HK-2 (cell line): ENCODE measurements at regions not wholly inside any gene's neighbourhood (a gene's known extent, or its start where the extent isn't known, plus 50 kb on each side); places are given as distances from the start of the nearest gene placed in this dataset.
"Not testable (repeated sequence)": the region's sequence is repeated elsewhere in the genome, so short reads cannot be mapped to it uniquely, and the experiment has no call there.

Source experiments
- DNase-seq: peaks from one replicate; pipeline ENCODE4 v3.0.0-alpha.2; 2018; ENCODE audit not compliant: unreplicated experiment

DNA sequence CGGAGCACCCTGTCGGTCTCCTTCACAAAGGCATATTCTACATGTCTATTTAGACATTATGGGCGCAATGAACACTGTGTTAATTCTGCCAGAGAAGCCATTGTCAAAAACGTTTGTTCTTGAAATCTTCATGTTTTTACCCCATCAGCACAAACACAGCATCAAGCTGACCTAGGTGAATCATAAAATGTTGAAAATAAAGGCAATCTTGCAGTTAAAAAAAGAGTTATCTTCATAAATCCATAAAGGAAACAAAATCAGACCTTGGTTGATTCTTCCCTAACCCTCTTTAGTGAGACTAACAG is 154.9 kb downstream of the DIO2 start:
- no peak for DNase-seq

DNA sequence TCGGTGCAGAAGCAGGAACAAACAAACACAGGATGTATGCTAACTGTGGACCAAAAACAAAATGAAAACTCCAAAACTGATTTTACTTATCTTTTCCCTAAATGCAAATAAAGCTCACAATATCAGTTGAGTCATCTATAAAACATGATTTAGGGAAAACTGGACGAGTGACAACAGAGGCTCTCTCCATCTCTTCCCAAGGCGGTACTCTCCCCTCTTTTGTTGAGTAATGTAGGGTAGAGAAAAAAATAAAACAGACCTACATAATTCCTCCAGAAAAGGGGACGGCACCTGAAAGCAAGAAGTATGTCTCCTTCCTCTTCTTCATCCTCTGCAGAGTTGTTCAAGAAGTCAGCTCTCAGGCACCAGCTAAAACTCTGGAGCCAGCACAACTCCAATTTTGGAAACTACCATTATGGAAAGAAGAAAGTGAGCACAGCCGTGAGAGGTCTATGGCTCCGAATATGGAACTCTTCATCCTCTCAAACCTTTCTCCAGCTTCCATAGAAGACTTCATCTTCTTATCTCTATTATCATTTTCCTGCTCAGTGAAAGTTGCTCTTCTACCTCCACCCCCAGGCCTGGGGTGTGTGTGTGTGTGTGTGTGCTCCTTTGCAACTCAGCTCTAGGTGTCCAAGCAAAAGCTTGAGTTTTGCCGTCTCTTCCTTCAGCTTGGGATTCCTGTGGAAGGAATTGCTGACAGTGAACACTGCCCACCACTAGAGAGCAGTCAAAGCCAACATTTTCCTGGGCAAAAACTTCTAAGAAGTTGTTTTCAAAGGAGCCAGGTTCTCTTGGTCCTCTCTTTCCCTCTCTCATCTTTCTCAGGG is 155.4 kb downstream of the DIO2 start:
- DNase-seq = peak; percentile 17

DNA sequence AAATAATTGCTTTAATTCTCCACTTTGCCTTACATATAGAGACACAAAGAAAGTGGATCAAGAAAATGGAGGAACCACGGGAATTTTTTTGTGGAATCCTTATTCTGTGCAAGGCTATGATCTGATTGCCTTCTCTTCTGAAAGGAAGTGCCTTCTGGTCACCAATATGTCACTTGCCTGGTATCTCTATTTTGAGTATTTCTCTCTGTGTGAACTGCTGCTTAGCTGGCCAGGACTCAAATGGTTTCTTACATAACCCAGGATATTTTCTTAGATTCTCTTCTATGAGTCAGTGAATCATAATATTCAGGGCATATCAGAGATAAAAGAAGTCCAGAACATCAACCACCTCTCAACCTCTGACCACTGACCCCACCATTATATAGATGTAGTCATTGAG is 156.1 kb downstream of the DIO2 start:
- no peak for DNase-seq

DNA sequence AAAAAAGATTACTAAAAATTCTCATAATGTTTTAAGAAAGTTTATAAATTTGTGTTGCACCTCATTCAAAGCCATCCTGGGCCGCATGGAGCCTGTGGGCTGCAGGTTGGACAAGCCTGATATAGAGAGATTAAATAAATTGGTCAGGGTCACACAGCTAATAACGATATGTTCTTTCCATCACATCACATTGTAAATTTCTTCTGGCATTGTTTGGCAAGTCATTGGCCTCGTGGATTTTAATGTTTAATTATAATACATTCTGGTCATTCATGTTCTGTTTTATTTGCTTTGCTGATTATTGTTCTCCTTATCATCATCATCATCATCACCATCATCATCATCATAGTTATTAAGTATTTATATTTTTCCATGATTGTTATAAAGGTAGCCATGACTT is 157.3 kb downstream of the DIO2 start:
- no peak for DNase-seq

DNA sequence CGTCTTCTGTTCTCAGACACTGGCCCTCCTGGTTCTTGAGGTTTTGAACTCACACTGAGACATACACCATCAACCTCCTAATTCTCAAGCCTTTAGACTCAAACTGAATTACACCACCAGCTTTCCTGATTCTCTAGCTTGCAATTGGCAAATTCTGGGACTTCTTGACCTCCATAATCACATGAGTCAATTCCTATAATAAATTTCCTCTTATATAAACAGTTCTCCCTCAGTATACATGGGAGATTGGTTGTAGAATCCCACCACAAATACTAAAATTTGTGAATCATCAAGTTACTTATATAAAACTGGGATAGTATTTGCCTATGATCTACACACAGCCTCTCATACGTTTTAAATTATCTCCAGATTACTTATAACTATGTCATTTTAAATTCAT is 162.2 kb downstream of the DIO2 start:
- DNase-seq = no peak

DNA sequence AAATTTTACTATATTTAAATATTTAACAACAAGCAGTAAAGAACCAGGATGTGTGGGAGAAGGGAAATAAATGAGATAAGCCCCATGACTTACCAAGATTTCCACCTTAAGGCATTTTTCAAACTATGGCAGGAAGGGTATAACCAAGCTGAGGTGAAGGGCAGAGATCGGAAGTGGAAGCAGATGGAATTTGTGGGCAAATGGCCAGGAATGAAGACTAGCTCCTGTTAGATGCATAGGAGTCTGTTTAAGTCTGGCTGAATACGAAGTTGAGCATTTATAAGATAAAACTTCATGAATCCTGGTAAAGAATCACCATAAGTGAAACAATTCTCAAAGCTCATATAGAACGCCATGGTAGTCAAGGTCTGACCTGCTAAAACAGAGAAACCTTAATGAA is 163.5 kb downstream of the DIO2 start:
- no peak for DNase-seq

DNA sequence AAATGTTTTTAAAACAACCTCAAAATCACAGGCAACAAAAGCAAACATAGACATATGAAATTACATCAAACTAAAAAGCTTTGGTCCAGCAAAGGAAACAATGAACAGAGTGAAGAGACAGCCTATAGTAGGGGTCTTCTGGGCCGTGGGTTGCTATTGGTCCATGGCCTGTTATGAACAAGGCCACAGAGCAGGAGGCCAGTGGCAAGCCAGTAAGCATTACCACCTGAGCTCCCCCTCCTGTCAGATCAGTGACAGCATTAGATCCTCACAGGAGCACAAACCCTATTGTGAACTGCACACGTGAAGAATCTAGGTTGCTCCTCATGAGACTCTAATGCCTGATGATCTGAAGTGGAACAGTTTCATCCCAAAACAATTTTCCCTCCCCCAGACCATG is 174.0 kb downstream of the DIO2 start:
- no peak for DNase-seq

DNA sequence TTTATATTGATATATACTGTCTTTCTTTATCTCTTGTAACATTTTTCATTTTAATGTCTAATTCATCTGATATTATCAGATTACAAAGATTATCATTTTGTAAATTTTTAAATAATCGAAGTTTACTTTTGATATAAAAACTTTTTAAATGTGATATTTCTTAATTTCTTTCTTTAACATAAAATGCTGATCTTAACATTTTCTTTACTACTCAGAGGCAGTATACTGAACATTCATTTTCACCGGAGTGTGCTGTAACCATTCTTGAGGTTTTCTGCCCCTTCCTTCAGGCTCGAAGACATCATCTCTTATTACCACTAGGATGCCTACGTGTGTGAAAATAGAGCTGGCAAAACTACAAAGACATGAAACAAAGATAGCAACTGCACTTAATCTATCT is 186.9 kb downstream of the DIO2 start:
- no peak for DNase-seq

DNA sequence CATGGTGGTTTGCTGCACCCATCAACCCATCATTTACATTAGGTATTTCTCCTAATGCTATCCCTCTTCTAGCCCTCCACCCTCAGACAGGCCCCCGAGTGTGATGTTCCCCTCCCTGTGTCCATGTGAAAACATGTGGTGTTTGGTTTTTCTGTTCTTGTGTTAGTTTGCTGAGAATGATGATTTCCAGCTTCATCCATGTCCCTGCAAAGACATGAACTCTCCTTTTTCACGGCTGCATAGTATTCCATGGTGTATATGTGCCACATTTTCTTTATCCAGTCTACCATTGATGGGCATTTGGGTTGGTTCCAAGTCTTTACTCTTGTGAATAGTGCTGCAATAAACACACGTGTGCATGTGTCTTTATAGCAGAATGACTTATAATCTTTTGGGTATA is 192.8 kb downstream of the DIO2 start:
- DNase-seq = not testable (repeated sequence)

DNA sequence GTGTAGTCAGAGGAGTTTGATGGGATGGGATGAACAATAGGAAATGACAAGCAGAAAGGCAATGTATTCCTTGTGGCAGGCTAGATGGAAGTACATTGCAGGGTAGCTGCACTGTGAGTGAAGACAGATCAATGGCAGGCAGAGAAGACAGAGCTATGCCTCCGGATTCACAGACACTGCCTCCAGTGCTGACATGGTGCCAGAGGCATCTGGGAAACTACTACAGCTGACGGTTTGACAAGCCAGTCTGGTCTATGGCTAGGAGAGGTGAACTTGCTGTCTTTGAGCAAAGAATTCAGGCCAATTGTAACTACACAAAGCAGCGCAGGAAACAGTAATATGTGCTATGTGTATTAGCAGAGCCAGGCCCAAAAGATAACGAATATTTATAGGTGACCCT is 193.5 kb downstream of the DIO2 start:
- DNase-seq = no peak

DNA sequence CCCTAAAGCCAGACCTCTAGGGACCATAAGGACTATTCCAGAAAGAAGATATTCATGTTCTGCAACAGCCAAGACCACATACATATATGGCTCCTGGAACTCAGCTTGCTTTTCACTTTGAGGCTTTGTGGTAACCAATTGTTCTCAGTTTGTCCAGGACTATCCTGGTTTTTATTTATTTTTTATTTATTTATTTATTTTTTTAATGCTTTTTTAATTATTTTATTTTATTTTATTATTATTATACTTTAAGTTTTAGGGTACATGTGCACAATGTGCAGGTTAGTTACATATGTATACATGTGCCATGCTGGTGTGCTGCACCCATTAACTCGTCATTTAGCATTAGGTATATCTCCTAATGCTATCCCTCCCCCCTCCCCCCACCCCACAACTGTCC is 201.1 kb downstream of the DIO2 start:
- DNase-seq = not testable (repeated sequence)

DNA sequence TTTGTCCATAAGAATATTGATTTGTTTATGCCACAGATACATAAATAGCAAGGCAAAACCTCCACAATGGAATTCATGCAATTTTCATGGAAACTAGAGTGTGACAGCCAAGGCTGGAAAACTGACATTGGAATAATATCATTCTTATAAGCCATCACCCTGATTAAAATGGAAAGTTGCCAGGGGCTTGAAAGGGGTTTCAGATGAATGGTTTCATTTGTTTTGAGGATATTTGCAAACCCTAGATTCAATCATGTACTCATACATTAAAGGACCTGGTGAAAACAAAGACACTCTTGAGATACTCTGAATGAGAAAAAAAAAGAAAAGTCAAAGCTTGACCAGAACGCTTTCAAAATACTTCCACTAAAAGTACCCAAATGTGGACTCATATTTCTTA is 205.7 kb downstream of the DIO2 start:
- no peak for DNase-seq

DNA sequence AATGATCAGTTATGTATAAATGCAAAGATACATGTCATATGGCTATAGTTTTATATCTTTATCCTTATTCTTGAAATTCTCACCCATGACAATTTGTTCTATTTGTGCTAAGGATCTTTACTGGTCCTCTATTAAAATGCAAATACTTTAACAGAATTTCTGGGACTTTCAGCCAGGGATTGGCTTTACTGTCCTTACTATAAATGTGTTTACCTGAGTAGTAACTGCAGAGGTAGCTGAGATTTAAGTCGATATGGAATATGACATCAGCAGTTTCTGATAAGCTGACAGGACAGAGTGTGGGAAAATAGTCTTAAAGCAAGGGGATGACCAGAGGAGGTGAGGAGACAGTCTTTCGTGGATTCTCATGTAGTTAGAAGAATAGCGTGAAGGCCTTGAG is 206.4 kb downstream of the DIO2 start:
- DNase-seq = no peak

DNA sequence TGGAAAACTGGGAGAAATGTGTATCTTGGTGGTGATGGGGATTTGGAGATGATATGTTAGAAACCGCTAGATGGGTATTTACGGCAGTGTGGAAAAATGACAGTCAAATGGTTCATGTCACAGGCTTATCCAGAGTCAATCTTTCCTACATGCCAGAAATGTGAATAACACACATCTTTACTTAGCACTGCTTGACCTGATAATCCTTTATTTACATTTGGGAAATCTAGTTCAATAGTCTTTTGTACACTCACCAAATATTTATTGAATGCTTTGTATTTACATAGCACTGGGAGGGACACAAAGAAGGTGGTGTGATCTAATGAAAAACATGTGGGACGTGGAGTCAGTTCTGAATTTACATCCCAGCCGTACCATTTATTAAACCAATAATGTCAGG is 208.2 kb downstream of the DIO2 start:
- DNase-seq = no peak

DNA sequence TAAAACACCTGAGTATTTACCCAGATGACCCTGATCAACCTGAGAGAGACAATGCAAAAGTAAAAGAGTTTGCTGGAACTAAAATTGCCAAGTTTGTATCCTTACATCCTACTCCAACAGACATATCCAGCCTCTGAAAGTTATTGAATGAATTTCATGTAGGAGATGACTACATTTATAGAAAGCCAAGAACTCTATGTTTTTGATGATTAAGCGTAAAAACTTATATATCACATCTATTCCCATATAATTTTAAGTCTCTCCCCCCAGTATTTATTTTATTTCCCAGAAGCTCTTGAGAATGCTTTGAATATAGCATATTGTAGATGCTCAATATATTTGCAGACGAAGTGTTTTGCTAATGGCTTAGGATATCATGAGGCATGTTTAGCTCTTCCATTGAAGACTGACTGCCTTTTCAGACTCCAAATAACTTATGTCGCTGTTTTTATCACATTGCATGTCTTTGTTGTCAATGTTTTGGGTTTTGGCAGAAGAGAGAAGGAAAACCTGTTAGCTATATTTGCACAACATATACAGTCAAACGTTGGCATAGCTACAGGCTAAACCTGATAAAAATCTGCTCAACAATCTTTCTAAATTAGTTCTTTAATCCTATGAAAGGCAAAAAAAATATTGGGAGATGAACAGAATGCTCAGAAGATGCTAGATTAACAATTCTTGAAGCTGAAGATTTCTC is 213.6 kb downstream of the DIO2 start:
- no peak for DNase-seq

DNA sequence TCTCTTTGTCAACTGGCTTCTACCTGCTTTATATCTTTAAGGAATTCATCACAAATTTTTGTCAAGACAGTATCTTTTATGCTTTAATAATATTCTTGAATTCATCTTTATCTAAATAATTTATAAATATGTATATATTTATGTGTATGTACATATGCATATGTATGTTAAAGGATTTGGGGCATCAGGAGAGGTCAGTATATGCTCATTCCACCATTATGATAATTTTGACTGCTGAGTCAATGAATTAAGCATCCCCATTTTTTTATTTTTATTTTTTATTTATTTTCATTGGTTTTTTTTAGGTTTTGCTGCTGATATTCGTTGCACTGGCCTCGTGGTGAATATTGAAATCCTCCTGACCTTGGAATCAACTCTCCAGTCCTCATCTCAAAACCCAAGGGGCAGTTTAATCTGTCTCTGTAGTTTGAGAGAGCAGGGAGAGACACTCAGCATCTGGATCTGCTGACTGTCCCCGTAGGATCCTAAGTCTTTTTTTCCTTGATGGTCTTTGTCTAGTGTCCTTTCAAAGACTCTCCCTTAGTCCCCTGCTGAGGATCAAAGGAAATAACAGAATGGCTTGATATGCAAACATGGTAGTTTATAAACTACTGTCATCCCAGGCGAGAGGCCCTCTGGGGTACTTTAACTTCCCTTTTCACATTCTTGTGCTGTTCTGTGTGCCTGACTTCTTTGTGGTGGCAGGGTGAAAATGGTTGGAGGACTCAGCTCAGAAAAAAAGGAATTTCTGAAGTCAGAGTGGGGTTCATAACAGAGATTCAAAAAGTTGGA is 218.7 kb downstream of the DIO2 start:
- DNase-seq = no peak

DNA sequence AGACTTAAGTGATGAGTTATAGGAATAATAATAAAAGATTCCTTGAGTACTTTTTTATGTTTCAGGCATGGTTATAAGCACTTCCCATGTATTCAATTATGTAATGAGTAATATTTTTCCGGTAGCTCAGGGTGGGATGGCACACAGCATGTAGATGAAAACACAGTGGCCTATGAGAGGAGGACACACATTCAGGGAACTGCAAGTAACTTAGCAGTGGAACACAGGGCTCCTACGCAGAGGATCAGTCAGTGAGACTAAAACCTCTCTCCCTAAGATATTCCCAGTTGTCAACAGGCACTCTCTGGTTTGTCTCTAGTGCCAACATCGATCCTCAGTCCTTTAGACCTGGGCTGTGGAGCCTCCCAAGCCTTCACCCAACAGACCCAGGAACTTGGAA is 219.4 kb downstream of the DIO2 start:
- DNase-seq = no peak

DNA sequence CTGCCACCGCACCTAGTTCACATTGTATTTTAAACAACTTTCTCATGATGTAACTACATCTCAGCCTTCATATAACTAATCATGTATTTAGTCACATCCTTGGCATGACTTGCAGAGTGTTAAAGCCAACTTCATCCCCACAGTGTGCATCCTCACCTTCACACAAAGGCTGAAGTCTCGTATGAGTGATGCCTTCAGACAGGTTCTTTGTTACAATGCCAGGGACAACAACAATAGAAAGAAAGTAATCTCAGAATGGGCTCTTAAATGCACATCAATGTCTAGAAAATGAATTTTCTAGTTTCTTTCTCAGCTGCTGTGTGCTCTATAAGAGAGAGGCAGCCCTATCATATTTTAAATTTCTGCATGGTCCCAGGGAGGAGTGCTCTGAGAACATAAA is 221.3 kb downstream of the DIO2 start:
- no peak for DNase-seq

DNA sequence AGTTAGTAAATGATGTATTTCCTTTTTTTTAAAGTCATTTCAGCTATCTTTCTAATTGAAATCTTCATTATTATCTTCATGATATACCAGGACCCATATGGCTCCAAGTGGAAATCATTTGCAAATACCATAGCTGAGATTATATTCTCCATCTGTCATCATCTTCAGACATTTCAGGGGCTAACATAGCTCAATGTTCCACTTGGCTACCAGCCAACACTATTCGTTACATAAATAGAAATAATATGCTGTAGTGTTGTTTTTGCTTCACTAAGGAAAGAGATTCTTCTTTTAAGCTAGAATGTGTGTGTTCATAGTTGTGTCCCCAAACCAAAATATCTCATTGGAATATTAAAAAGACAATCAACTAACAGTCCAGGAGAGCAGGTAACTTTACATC is 225.1 kb downstream of the DIO2 start:
- DNase-seq = no peak

DNA sequence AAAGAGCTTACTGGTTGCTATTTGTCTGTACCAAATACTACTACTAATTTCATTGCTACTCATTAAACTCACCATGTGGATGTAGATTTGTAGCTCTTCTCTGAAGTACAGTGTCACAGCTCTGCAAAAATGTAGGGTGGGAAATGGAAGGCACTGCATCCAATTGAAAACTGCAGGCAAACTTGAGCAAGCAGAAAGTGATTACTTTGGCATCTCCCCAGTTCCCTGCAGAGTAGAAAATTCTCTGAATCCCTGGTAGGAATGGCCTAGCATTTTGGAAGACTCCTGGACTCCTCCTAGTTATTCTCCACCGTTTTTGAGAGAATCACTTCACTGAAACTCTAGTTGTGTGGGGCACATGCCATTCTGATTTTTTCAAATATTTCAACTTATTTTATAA is 239.1 kb downstream of the DIO2 start:
- DNase-seq = no peak

DNA sequence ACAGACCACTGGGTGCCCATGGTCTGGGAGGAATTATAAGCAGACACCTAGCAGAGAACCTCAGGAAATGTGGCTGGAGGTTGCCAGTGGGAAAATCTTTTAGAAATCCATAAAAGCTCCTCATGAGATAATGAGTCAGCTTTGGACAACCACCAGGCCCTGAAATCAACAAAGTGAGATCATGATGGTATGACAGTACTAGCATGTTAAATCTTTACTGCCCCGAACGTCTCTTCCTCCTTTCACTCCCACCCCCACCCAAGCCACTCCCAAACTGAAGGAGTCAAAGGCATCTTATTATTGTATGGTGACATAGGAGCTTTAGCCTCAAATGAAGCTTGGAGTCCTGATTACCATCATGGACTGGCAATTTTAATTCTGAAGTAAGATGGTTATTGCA is 240.0 kb downstream of the DIO2 start:
- DNase-seq = peak; percentile 1

DNA sequence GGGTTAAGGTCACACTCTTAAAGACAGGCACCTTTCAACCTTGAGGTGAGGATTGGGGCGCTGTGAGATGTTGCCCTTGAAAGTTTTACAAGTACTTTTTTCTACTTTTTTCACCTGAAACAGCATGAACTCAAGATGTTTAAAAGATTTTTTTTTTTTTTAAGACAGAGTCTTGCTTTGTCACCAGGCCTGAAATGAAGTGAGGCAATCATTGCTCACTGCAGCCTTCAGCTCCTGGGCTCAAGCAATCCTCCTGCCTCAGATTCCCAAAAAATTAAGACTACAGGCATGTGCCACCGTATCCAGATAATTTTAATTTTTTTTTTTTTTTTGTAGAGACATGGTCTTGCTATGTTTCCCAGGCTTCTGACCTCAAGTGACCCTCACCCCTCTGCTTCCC is 243.9 kb downstream of the DIO2 start:
- DNase-seq = no peak

DNA sequence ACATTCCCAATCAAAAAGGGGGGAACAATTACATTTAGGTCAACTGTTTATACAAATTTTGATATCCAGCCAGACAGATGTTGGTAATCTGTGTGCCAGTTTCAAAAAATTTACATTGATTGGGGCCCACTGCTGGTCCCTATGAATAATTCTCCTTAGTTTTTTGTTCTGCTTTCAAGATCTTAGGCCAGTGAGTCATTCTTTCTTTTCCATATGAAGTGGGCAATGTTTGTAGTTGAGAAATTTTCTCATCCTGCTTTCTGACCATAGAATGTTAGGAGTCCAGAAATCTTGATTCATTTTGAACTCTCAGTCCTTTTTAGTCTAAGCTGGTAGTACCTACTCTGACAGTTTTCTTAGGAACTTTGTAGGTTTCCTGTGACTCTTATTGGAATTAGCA is 244.3 kb downstream of the DIO2 start:
- DNase-seq = no peak
